A549 (cell line): ENCODE measurements at regions not wholly inside any gene's neighbourhood (a gene's known extent, or its start where the extent isn't known, plus 50 kb on each side); places are given as distances from the start of the nearest gene placed in this dataset.

ENCODE experiments used
- HOXA7 ChIP-seq: fragments of 250-450 bp; sonication (Bioruptor Pico); IDR thresholded peaks from 2 replicates; pipeline ENCODE4 v1.5.0; 2020; ENCODE audit warnings: mild to moderate bottlenecking, moderate library complexity
- JUN ChIP-seq, 2 experiments: fragments of >200 bp; sonication (Bioruptor Twin); formaldehyde crosslinking; IDR thresholded peaks; 2 replicates in 1 of 2; 3 replicates in 1 of 2; pipeline ENCODE4 v1.6.1; 2016 to 2017
- NR3C1 ChIP-seq: fragments of >200 bp; sonication (Bioruptor Twin); formaldehyde crosslinking; IDR thresholded peaks from 3 replicates; pipeline ENCODE4 v1.6.1; 2017
- POLR2A ChIP-seq: IDR thresholded peaks from 2 replicates; pipeline ENCODE4 v1.6.1; 2012; ENCODE audit warnings: mild to moderate bottlenecking, low read length

- TF ChIP-seq JUN (IDR thresholded peaks at IDR 0.05) = no peak
- no peak for TF ChIP-seq POLR2A
- no peak for TF ChIP-seq NR3C1
- no peak for TF ChIP-seq HOXA7 (CRISPR knock-in tag)
These were observed 67.4 kb upstream of the RAB18 start for GRCh38 chr10:27436710-27437109.
